ENCODE measurements at regions not wholly inside any gene's neighbourhood (a gene's known extent, or its start where the extent isn't known, plus 50 kb on each side); places are given as distances from the start of the nearest gene placed in this dataset.

DNA sequence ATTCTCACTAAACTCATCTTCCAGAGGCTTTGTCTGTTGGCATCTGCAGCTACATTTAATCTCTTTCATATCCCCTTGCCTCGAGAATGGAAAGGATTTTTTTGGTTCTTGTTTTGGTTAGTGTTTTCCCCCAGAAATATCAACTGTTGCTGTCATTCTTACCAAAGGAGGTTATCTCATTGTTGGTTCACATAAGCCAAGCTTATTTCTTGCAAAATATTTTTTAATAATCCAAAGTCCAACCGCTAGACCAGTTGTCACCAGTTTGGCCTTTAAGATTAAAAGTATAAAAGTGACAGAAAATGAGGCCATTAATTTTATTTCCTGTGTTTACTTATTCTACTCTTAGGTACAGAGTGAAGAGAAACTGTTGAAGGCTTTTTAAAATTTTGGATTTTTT, 66.5 kb upstream of the PROX1 start:
- Histone ChIP-seq H3K9me3 (ENCODE audit: control insufficient read depth, low read length) (peaks cover 2% of the 10 kb centered on the region), H3K27ac (ENCODE audit: low read depth in 1 of 2, low read length in 2 of 2) (no peak overlapping the region), H3K4me3 (ENCODE audit: low read length in 2 of 2) (no peak overlapping the region), H3K36me3 (ENCODE audit: control insufficient read depth in 1 of 2, insufficient read depth in 2 of 2, low read length in 1 of 2) (no peaks in the 10 kb centered on the region), H3K4me1 (ENCODE audit: control insufficient read depth in 1 of 2, insufficient read depth in 2 of 2, low read length in 2 of 2) (no peaks in the 10 kb centered on the region), H3K27me3 (ENCODE audit: control insufficient read depth in 1 of 2, insufficient read depth in 2 of 2, low read length in 1 of 2) (peaks cover 0 to 3% of the 10 kb centered on the region in 2 donors)
- intact Hi-C loops (cut with DNase I): no loop called here
- no peak for DNase-seq
- no peak for ATAC-seq (ENCODE audit: low FRiP score)
- 26 to 31% methylated on average over 2 of the region's 2 CpGs for WGBS, 2 donors

DNA sequence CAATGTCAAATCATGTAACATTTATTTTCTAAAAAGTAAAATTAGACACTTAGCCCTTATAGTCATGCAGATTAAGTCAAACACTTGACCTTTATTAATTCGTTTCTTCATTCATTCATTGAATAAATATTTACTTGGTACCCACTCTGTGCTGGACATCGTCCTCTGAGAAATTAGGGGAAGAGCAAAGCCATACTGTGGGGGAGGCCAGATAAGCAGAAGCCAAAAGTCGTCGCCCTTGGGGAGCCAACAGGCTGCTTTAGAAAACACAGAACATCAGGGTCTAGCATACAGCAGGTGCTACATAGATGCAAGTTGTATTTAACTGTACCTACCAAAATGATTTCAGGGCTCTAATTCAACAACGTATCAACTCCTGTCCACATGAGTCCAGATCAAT, 66.1 kb upstream of the PROX1 start:
- DNase-seq (no peak), ATAC-seq (ENCODE audit: low FRiP score) (no peak)
- H3K4me1 ChIP-seq (ENCODE audit: control insufficient read depth in 1 of 2, insufficient read depth in 2 of 2, low read length in 2 of 2): no peaks in the 10 kb centered on the region
- WGBS, 2 donors: 50 to 60% methylated on average over 5 of the region's 5 CpGs
- H3K36me3 ChIP-seq (ENCODE audit: control insufficient read depth in 1 of 2, insufficient read depth in 2 of 2, low read length in 1 of 2): no peaks in the 10 kb centered on the region
- no peak overlapping the region for H3K27ac ChIP-seq (ENCODE audit: low read depth in 1 of 2, low read length in 2 of 2)
- H3K9me3 ChIP-seq (ENCODE audit: control insufficient read depth, low read length): peaks cover 2% of the 10 kb centered on the region
- H3K27me3 ChIP-seq (ENCODE audit: control insufficient read depth in 1 of 2, insufficient read depth in 2 of 2, low read length in 1 of 2): peaks cover 0 to 3% of the 10 kb centered on the region in 2 donors
- H3K4me3 ChIP-seq (ENCODE audit: low read length in 2 of 2): no peak overlapping the region
- intact Hi-C loops (cut with DNase I): no loop called here

DNA sequence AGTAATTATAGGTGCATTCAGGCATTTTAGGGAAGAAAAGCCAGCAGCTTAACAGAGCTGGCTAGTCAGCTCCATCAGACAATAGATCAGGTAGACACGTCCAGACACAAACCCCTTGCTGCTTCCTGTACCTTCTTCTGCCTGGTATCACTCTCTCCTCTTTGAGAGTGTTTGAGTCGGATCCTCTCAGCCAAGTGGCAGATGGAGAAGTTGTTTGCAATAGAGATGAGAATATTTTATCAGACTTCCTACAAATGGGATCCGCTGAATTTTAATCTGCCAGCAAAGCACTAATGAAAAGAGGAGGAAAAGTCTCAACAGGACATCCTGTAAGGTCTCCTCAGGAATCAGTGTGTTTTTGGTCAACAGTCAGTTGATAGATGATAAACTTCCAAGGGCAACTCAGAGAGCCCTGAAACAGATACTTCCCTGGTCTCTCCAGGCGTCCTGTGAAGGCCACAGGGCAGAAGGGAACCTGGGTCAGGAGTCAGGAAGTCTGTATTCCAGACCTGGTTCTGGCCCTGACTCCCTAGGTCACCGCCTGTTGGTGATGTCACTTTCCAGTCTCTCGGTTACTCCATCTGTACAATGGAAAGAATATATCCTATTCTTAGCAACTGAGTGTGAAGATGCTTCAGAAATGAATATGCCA, 62.1 kb upstream of the PROX1 start:
- intact Hi-C loops (cut with DNase I): no loop called here
- Histone ChIP-seq H3K9me3 (ENCODE audit: control insufficient read depth, low read length) (peaks cover 2% of the 10 kb centered on the region), H3K27ac (ENCODE audit: low read depth in 1 of 2, low read length in 2 of 2) (no peak overlapping the region), H3K36me3 (ENCODE audit: control insufficient read depth in 1 of 2, insufficient read depth in 2 of 2, low read length in 1 of 2) (no peaks in the 10 kb centered on the region), H3K4me1 (ENCODE audit: control insufficient read depth in 1 of 2, insufficient read depth in 2 of 2, low read length in 2 of 2) (no peaks in the 10 kb centered on the region), H3K4me3 (ENCODE audit: low read length in 2 of 2) (no peak overlapping the region), H3K27me3 (ENCODE audit: control insufficient read depth in 1 of 2, insufficient read depth in 2 of 2, low read length in 1 of 2) (no peaks in the 10 kb centered on the region)
- WGBS, 2 donors: 65 to 66% methylated on average over 6 of the region's 6 CpGs
- ATAC-seq (ENCODE audit: low FRiP score): no peak
- no peak for DNase-seq

DNA sequence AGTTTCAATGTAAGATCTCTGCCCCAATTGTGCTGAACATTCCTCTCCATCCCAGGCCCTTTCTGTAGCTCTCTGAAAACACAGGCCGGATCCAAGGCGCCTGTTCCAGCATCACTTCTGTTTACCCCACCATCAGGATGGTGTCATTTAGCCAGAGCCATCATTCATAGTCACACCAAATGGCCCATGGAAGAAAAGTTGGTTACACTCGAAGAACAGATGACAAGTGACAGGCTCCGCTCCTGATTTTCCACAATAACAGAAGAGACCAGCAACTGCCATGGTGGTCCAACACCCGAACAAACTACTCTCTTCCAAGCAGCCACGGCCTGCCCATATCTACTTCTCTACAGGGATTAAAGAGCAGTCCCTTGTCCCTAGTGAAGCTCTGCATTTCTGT, 59.9 kb upstream of the PROX1 start:
- intact Hi-C loops (cut with DNase I): no loop called here
- Histone ChIP-seq H3K4me3 (ENCODE audit: low read length in 2 of 2) (no peak overlapping the region), H3K9me3 (ENCODE audit: control insufficient read depth, low read length) (peaks cover 2% of the 10 kb centered on the region), H3K27me3 (ENCODE audit: control insufficient read depth in 1 of 2, insufficient read depth in 2 of 2, low read length in 1 of 2) (no peaks in the 10 kb centered on the region), H3K4me1 (ENCODE audit: control insufficient read depth in 1 of 2, insufficient read depth in 2 of 2, low read length in 2 of 2) (no peaks in the 10 kb centered on the region), H3K36me3 (ENCODE audit: control insufficient read depth in 1 of 2, insufficient read depth in 2 of 2, low read length in 1 of 2) (no peaks in the 10 kb centered on the region), H3K27ac (ENCODE audit: low read depth in 1 of 2, low read length in 2 of 2) (no peak overlapping the region)
- 37 to 47% methylated on average over 6 of the region's 6 CpGs for WGBS, 2 donors
- no peak for ATAC-seq (ENCODE audit: low FRiP score)
- DNase-seq: no peak

DNA sequence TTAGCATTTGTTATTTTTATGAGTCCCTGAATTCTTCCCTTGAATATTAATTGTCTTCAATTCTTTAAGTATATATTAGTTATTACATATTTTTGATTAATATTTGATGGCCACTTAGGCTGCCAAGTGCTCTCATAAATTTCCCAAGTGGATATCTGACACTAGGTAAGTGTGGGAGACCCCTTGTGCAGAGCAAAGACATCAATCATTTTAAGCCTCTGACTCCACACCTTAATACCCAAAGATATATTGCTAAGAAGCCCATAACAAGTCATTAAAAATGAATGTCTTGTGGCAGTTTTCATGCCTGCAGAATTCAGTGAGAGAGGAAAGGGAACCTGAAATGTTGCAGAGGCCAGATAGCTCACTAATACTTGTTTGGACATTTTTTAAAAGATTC, 58.4 kb upstream of the PROX1 start:
- intact Hi-C loops (cut with DNase I): no loop called here
- no peak overlapping the region for H3K4me3 ChIP-seq (ENCODE audit: low read length in 2 of 2)
- DNase-seq: no peak

DNA sequence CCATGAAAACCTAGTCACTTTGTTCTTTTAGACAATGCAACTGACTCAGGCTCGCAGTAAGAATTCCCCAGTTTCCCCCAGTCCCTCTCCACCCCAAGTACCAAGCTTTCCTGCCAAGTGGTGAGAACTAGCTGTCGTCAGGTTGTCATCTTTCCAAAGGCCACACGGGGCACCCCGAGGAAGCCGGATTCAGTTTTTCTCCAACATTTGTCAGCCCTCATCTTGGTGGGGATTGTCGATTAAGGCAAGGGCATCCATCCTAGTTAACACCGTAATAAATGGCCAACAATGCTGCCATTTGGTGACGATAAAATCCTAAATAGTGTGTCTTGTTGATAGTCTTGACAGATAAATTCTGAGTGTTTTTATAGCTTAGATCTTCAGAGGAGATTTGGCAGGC, 55.9 kb upstream of the PROX1 start:
- ATAC-seq (ENCODE audit: low FRiP score): no peak
- Histone ChIP-seq H3K27ac (ENCODE audit: low read depth in 1 of 2, low read length in 2 of 2) (no peak overlapping the region), H3K9me3 (ENCODE audit: control insufficient read depth, low read length) (no peaks in the 10 kb centered on the region), H3K36me3 (ENCODE audit: control insufficient read depth in 1 of 2, insufficient read depth in 2 of 2, low read length in 1 of 2) (no peaks in the 10 kb centered on the region), H3K4me3 (ENCODE audit: low read length in 2 of 2) (no peak overlapping the region), H3K4me1 (ENCODE audit: control insufficient read depth in 1 of 2, insufficient read depth in 2 of 2, low read length in 2 of 2) (no peaks in the 10 kb centered on the region), H3K27me3 (ENCODE audit: control insufficient read depth in 1 of 2, insufficient read depth in 2 of 2, low read length in 1 of 2) (no peaks in the 10 kb centered on the region)
- 12 to 34% methylated on average over 8 of the region's 8 CpGs for WGBS, 2 donors
- DNase-seq: no peak
- intact Hi-C loops (cut with DNase I): no loop called here

More for the DNA sequence above, 58.4 kb upstream of the PROX1 start:
- Histone ChIP-seq H3K36me3 (ENCODE audit: control insufficient read depth in 1 of 2, insufficient read depth in 2 of 2, low read length in 1 of 2) (no peaks in the 10 kb centered on the region), H3K27ac (ENCODE audit: low read depth in 1 of 2, low read length in 2 of 2) (no peak overlapping the region), H3K9me3 (ENCODE audit: control insufficient read depth, low read length) (peaks cover 2% of the 10 kb centered on the region), H3K4me1 (ENCODE audit: control insufficient read depth in 1 of 2, insufficient read depth in 2 of 2, low read length in 2 of 2) (no peaks in the 10 kb centered on the region), H3K27me3 (ENCODE audit: control insufficient read depth in 1 of 2, insufficient read depth in 2 of 2, low read length in 1 of 2) (no peaks in the 10 kb centered on the region)
- ATAC-seq (ENCODE audit: low FRiP score): no peak

DNA sequence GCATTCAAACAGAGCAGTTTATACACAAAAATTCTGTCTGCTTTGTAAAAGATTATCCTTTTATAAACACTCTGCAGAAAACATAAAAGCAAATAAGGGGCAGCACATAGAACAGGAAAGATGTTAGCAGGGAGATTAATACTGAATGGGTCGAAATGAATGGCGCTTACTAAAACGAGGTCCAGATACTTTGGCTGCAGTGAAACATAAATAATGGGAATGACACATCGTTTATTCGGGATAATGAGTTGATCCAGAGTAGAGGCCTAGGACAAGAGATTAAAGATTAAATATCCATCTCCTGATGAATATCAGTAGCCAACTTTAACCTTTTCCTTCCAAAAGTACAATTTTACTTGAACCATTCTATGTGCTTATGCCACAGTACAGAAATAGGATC, 54.4 kb upstream of the PROX1 start:
- H3K27me3 ChIP-seq (ENCODE audit: control insufficient read depth in 1 of 2, insufficient read depth in 2 of 2, low read length in 1 of 2): no peaks in the 10 kb centered on the region
- WGBS, 2 donors: 59 to 66% methylated on average over 5 of the region's 5 CpGs
- no peak overlapping the region for H3K27ac ChIP-seq (ENCODE audit: low read depth in 1 of 2, low read length in 2 of 2)
- H3K9me3 ChIP-seq (ENCODE audit: control insufficient read depth, low read length): peaks cover 1% of the 10 kb centered on the region
- DNase-seq (no peak), ATAC-seq (ENCODE audit: low FRiP score) (no peak)
- H3K4me3 ChIP-seq (ENCODE audit: low read length in 2 of 2): no peak overlapping the region
- H3K4me1 ChIP-seq (ENCODE audit: control insufficient read depth in 1 of 2, insufficient read depth in 2 of 2, low read length in 2 of 2): no peaks in the 10 kb centered on the region
- H3K36me3 ChIP-seq (ENCODE audit: control insufficient read depth in 1 of 2, insufficient read depth in 2 of 2, low read length in 1 of 2): no peaks in the 10 kb centered on the region
- intact Hi-C loops (cut with DNase I): no loop called here

DNA sequence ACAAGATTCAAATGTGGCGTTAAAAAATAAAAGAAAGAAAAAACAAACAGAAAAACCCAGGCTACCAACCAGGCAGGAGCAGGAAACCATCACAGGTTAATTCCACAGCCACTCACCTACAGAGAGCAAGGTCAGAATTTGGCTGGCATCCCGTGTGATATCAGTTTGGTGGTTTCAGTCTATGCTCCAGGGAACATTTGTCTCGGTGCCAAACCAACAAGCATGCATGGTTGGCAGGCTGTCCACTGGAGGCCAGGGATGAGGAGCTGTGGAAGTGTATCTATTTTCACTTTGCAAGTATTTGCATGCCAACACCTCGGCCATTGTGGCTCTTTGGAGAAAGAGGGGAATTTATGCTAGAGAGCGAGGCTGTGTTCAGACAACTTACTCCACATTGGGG, 53.1 kb upstream of the PROX1 start:
- Histone ChIP-seq H3K4me1 (ENCODE audit: control insufficient read depth in 1 of 2, insufficient read depth in 2 of 2, low read length in 2 of 2) (no peaks in the 10 kb centered on the region), H3K9me3 (ENCODE audit: control insufficient read depth, low read length) (peaks cover 1% of the 10 kb centered on the region), H3K36me3 (ENCODE audit: control insufficient read depth in 1 of 2, insufficient read depth in 2 of 2, low read length in 1 of 2) (no peaks in the 10 kb centered on the region), H3K4me3 (ENCODE audit: low read length in 2 of 2) (no peak overlapping the region), H3K27ac (ENCODE audit: low read depth in 1 of 2, low read length in 2 of 2) (no peak overlapping the region), H3K27me3 (ENCODE audit: control insufficient read depth in 1 of 2, insufficient read depth in 2 of 2, low read length in 1 of 2) (no peaks in the 10 kb centered on the region)
- no peak for ATAC-seq (ENCODE audit: low FRiP score)
- intact Hi-C loops (cut with DNase I): no loop called here
- WGBS, 2 donors: 53 to 58% methylated on average over 5 of the region's 5 CpGs
- DNase-seq: no peak

DNA sequence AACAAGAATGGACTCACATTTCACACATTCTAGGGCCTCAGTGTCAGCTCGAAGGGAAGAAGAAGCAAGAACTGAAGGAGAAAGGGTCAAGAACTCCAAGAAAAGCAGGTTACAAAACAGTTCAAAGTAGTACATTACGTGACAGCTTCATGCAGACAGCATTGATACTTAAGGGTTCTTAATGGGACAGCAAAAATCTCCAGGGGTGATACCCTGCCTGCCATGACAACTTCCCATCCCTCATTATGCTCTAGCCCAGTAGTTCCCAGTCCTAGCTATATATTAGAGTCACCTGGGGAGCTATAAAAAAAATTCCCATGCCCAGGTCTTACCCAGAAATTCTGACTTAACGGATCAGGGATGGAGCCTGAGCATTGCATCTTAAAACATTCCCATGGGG, 51.2 kb upstream of the PROX1 start:
- H3K27me3 ChIP-seq (ENCODE audit: control insufficient read depth in 1 of 2, insufficient read depth in 2 of 2, low read length in 1 of 2): no peaks in the 10 kb centered on the region
- WGBS, 2 donors: 75 to 78% methylated on average over 3 of the region's 3 CpGs
- intact Hi-C loops (cut with DNase I): no loop called here
- peaks cover 1% of the 10 kb centered on the region for H3K9me3 ChIP-seq (ENCODE audit: control insufficient read depth, low read length)
- no peak for ATAC-seq (ENCODE audit: low FRiP score)
- no peak overlapping the region for H3K4me3 ChIP-seq (ENCODE audit: low read length in 2 of 2)
- no peak overlapping the region for H3K27ac ChIP-seq (ENCODE audit: low read depth in 1 of 2, low read length in 2 of 2)
- no peaks in the 10 kb centered on the region for H3K4me1 ChIP-seq (ENCODE audit: control insufficient read depth in 1 of 2, insufficient read depth in 2 of 2, low read length in 2 of 2)
- DNase-seq: no peak
- no peaks in the 10 kb centered on the region for H3K36me3 ChIP-seq (ENCODE audit: control insufficient read depth in 1 of 2, insufficient read depth in 2 of 2, low read length in 1 of 2)
